Ishikawa (cell line): ENCODE measurements at regions not wholly inside any gene's neighbourhood (a gene's known extent, or its start where the extent isn't known, plus 50 kb on each side); places are given as distances from the start of the nearest gene placed in this dataset.

Experiments
- EGR1 ChIP-seq: IDR thresholded peaks from 2 replicates; pipeline ENCODE4 v1.6.1; 2012
- FOXM1 ChIP-seq: IDR thresholded peaks from 2 replicates; pipeline ENCODE4 v1.6.1; 2012; ENCODE audit warnings: low read depth, borderline replicate concordance
- NFIC ChIP-seq: IDR thresholded peaks from 2 replicates; pipeline ENCODE4 v1.6.1; 2012
- RAD21 ChIP-seq: IDR thresholded peaks from 2 replicates; pipeline ENCODE4 v1.6.1; 2012; ENCODE audit warnings: low read depth
- TCF12 ChIP-seq: IDR thresholded peaks from 2 replicates; pipeline ENCODE4 v1.6.1; 2012; ENCODE audit warnings: low read depth
- TEAD4 ChIP-seq: IDR thresholded peaks from 2 replicates; pipeline ENCODE4 v1.6.1; 2012
- TF ChIP-seq, protein P1 (sequence below): IDR thresholded peaks from 2 replicates; pipeline ENCODE4 v1.6.1; 2012; ENCODE audit warnings: low read depth, mild to moderate bottlenecking
- TF ChIP-seq, protein P2 (sequence below): IDR thresholded peaks from 2 replicates; pipeline ENCODE4 v1.6.1; 2012

DNA sequence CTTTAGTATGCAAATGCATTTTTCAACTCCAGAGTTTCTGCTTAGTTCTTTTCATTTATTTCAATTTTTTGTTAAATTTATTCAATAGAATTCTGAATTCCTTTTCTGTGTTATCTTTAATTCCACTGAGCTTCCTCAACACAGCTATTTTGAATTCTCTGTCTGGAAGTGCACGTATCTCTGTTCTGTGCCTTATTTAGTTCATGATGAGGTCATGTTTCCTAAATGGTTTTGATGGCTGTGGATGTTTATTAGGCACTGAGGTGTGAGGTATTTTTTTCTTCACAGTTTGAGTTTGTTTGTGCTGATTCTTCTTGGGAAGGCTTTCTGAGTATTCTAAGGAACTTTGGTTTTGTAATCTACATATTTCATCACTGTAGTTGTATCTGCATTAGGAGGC is 2042.8 kb upstream of the RAG2 start:
- TF ChIP-seq NFIC: no peak
- TF ChIP-seq TEAD4: no peak
- TF ChIP-seq EGR1: no peak
- TF ChIP-seq TCF12: no peak
- no peak for TF ChIP-seq RAD21
- no peak for TF ChIP-seq FOXM1
- TF ChIP-seq, protein P1, sequence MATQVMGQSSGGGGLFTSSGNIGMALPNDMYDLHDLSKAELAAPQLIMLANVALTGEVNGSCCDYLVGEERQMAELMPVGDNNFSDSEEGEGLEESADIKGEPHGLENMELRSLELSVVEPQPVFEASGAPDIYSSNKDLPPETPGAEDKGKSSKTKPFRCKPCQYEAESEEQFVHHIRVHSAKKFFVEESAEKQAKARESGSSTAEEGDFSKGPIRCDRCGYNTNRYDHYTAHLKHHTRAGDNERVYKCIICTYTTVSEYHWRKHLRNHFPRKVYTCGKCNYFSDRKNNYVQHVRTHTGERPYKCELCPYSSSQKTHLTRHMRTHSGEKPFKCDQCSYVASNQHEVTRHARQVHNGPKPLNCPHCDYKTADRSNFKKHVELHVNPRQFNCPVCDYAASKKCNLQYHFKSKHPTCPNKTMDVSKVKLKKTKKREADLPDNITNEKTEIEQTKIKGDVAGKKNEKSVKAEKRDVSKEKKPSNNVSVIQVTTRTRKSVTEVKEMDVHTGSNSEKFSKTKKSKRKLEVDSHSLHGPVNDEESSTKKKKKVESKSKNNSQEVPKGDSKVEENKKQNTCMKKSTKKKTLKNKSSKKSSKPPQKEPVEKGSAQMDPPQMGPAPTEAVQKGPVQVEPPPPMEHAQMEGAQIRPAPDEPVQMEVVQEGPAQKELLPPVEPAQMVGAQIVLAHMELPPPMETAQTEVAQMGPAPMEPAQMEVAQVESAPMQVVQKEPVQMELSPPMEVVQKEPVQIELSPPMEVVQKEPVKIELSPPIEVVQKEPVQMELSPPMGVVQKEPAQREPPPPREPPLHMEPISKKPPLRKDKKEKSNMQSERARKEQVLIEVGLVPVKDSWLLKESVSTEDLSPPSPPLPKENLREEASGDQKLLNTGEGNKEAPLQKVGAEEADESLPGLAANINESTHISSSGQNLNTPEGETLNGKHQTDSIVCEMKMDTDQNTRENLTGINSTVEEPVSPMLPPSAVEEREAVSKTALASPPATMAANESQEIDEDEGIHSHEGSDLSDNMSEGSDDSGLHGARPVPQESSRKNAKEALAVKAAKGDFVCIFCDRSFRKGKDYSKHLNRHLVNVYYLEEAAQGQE: no peak
- TF ChIP-seq, protein P2, sequence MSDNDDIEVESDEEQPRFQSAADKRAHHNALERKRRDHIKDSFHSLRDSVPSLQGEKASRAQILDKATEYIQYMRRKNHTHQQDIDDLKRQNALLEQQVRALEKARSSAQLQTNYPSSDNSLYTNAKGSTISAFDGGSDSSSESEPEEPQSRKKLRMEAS: no peak
